Neural cell (in vitro differentiated cells): ENCODE measurements at regions not wholly inside any gene's neighbourhood (a gene's known extent, or its start where the extent isn't known, plus 50 kb on each side); places are given as distances from the start of the nearest gene placed in this dataset.

Experiments used
- H2AFZ ChIP-seq: fragments of 200-600, 300-800 bp; sonication (generic), shearing (Covaris generic); 2 replicates; pipeline ENCODE4 v1.6.0; 2014; ENCODE audit warnings: low read depth, mild to moderate bottlenecking, antibody characterized with exemption, low read length, moderate library complexity
- H3F3A ChIP-seq: fragments of 200-600 bp; shearing (Covaris generic); 2 replicates; pipeline ENCODE4 v1.6.1; 2016; ENCODE audit warnings: mild to moderate bottlenecking, moderate library complexity, mixed read lengths, antibody characterized with exemption, low read length; ENCODE audit not compliant: insufficient read depth, poor library complexity, severe bottlenecking
- H3K27ac ChIP-seq: fragments of 200-600, 300-800 bp; sonication (generic), shearing (Covaris generic); 2 replicates; pipeline ENCODE4 v1.5.1; 2014; ENCODE audit warnings: mild to moderate bottlenecking, low read length, moderate library complexity
- H3K27me3 ChIP-seq: fragments of 300-800, 200-600 bp; sonication (generic), shearing (Covaris generic); 2 replicates; pipeline ENCODE4 v1.6.0; 2014; ENCODE audit warnings: mild to moderate bottlenecking, low read depth, low read length, moderate library complexity; ENCODE audit not compliant: insufficient read depth
- H3K36me3 ChIP-seq: fragments of 300-800, 200-600 bp; sonication (generic), shearing (Covaris generic); 2 replicates; pipeline ENCODE4 v1.5.1; 2014; ENCODE audit warnings: mild to moderate bottlenecking, antibody characterized with exemption, low read length, moderate library complexity; ENCODE audit not compliant: insufficient read depth
- H3K4me2 ChIP-seq: fragments of 300-800, 200-600 bp; sonication (generic), shearing (Covaris generic); 2 replicates; pipeline ENCODE4 v1.6.0; 2014; ENCODE audit warnings: mild to moderate bottlenecking, low read length
- H3K4me3 ChIP-seq: fragments of 300-800, 200-600 bp; sonication (generic), shearing (Covaris generic); 2 replicates; pipeline ENCODE4 v1.5.1; 2014; ENCODE audit warnings: mild to moderate bottlenecking, low read length, moderate library complexity
- H3K79me2 ChIP-seq: fragments of 200-600 bp; shearing (Covaris generic); replicated peaks from 2 replicates; pipeline ENCODE4 v1.6.0; 2014; ENCODE audit warnings: mild to moderate bottlenecking, low read length, moderate library complexity; ENCODE audit not compliant: insufficient read depth
- H3K9ac ChIP-seq: fragments of 300-800, 200-600 bp; sonication (generic), shearing (Covaris generic); 2 replicates; pipeline ENCODE4 v1.6.1; 2016; ENCODE audit warnings: mild to moderate bottlenecking, low read length, mixed read lengths
- H3K9me2 ChIP-seq: fragments of 200-600 bp; shearing (Covaris generic); 2 replicates; pipeline ENCODE4 v1.6.1; 2016; ENCODE audit warnings: mild to moderate bottlenecking, low read length, mixed read lengths; ENCODE audit not compliant: insufficient read depth
- H3K9me3 ChIP-seq: fragments of 200-600, 300-800 bp; sonication (generic), shearing (Covaris generic); 2 replicates; pipeline ENCODE4 v1.6.1; 2016; ENCODE audit warnings: mild to moderate bottlenecking, mixed run types, low read length, moderate library complexity, mixed read lengths
- H4K20me1 ChIP-seq: fragments of 200-600 bp; shearing (Covaris generic); 2 replicates; pipeline ENCODE4 v1.6.1; 2016; ENCODE audit warnings: mild to moderate bottlenecking, mixed run types; ENCODE audit not compliant: insufficient read depth
- EP300 ChIP-seq: fragments of 450-650 bp; conservative IDR thresholded peaks from 2 replicates; pipeline ENCODE4 v1.6.1; 2014; ENCODE audit warnings: antibody characterized with exemption, mild to moderate bottlenecking, moderate library complexity; ENCODE audit not compliant: poor library complexity, severe bottlenecking
- EZH2 ChIP-seq: fragments of 200-600, 300-800 bp; shearing (Covaris generic), sonication (generic); IDR thresholded peaks from 2 replicates; pipeline ENCODE4 v1.6.1; 2014; ENCODE audit warnings: antibody characterized with exemption, low read length, borderline replicate concordance, mild to moderate bottlenecking; ENCODE audit not compliant: insufficient read depth, poor library complexity, severe bottlenecking
- MXI1 ChIP-seq: fragments of 450-650 bp; conservative IDR thresholded peaks from 2 replicates; pipeline ENCODE4 v1.6.1; 2014; ENCODE audit warnings: antibody characterized with exemption, mild to moderate bottlenecking; ENCODE audit not compliant: poor library complexity, severe bottlenecking
- POLR2AphosphoS5 ChIP-seq: IDR thresholded peaks from 2 replicates; pipeline ENCODE4 v1.6.1; 2012
- RAD21 ChIP-seq: fragments of 450-650 bp; conservative IDR thresholded peaks from 2 replicates; pipeline ENCODE4 v1.6.1; 2014; ENCODE audit warnings: antibody characterized with exemption, mild to moderate bottlenecking, moderate library complexity
- SMC3 ChIP-seq: fragments of 450-650 bp; conservative IDR thresholded peaks from 2 replicates; pipeline ENCODE4 v1.6.1; 2014; ENCODE audit warnings: antibody characterized with exemption, mild to moderate bottlenecking, moderate library complexity; ENCODE audit not compliant: poor library complexity
- TAF1 ChIP-seq: IDR thresholded peaks from 2 replicates; pipeline ENCODE4 v1.6.1; 2012; ENCODE audit warnings: low read depth
- TF ChIP-seq, protein P1 (sequence below): IDR thresholded peaks from 2 replicates; pipeline ENCODE4 v1.6.1; 2012; ENCODE audit warnings: borderline replicate concordance
- TF ChIP-seq, protein P2 (sequence below): fragments of 450-650 bp; IDR thresholded peaks from 2 replicates; pipeline ENCODE4 v1.5.1; 2014; ENCODE audit warnings: antibody characterized with exemption, mild to moderate bottlenecking, moderate library complexity; ENCODE audit not compliant: poor library complexity, severe bottlenecking

DNA sequence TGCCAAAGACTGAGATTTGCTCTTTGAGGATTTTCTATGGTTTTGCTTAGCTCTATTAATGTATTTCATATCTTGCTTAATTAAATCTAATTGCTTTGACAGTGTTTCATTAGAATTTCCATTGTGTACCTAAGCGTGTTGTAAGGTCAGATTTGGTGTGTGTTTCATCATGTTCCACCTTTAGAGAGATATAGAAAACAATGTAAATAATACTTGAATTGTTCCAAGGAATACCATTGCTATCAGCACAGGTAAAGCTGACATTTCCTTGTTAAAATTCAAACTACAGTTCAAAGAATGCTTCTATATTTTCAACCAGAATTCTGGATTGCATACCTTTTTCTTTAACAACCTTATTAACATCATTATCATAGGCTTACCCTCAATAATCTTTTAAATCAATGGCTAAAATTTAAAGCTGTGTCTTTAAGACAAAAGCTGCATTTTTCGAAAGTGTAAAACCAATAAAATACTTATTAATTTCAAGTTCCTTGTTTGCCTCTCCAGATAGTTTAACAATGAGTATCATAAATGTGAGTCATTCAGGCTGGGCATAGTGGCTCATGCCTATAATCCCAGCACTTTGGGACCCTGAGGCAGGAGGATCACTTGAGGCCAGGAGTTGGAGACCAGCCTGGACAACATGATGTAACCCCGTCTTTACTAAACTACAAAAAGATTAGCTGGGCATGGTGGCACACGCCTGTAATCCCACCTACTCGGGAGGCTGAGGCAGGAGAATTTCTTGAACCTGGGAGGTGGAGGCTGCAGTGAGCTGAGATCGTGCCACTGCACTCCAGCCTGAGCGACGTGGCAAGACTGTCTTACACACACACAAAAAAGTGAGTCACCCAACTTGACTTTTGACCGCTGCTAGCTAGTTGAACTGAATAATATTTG lies 188.0 kb upstream of the PKDCC start:
- no peak overlapping the region for H3K9ac ChIP-seq
- no peaks in the 10 kb centered on the region for H4K20me1 ChIP-seq
- H3K4me3 ChIP-seq: no peak overlapping the region
- TF ChIP-seq TAF1 (no peak), RAD21 (no peak), MXI1 (no peak), EZH2 (no peak), EP300 (no peak), POLR2AphosphoS5 (no peak), SMC3 (no peak)
- TF ChIP-seq, protein P1, sequence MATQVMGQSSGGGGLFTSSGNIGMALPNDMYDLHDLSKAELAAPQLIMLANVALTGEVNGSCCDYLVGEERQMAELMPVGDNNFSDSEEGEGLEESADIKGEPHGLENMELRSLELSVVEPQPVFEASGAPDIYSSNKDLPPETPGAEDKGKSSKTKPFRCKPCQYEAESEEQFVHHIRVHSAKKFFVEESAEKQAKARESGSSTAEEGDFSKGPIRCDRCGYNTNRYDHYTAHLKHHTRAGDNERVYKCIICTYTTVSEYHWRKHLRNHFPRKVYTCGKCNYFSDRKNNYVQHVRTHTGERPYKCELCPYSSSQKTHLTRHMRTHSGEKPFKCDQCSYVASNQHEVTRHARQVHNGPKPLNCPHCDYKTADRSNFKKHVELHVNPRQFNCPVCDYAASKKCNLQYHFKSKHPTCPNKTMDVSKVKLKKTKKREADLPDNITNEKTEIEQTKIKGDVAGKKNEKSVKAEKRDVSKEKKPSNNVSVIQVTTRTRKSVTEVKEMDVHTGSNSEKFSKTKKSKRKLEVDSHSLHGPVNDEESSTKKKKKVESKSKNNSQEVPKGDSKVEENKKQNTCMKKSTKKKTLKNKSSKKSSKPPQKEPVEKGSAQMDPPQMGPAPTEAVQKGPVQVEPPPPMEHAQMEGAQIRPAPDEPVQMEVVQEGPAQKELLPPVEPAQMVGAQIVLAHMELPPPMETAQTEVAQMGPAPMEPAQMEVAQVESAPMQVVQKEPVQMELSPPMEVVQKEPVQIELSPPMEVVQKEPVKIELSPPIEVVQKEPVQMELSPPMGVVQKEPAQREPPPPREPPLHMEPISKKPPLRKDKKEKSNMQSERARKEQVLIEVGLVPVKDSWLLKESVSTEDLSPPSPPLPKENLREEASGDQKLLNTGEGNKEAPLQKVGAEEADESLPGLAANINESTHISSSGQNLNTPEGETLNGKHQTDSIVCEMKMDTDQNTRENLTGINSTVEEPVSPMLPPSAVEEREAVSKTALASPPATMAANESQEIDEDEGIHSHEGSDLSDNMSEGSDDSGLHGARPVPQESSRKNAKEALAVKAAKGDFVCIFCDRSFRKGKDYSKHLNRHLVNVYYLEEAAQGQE: no peak
- TF ChIP-seq, protein P2, sequence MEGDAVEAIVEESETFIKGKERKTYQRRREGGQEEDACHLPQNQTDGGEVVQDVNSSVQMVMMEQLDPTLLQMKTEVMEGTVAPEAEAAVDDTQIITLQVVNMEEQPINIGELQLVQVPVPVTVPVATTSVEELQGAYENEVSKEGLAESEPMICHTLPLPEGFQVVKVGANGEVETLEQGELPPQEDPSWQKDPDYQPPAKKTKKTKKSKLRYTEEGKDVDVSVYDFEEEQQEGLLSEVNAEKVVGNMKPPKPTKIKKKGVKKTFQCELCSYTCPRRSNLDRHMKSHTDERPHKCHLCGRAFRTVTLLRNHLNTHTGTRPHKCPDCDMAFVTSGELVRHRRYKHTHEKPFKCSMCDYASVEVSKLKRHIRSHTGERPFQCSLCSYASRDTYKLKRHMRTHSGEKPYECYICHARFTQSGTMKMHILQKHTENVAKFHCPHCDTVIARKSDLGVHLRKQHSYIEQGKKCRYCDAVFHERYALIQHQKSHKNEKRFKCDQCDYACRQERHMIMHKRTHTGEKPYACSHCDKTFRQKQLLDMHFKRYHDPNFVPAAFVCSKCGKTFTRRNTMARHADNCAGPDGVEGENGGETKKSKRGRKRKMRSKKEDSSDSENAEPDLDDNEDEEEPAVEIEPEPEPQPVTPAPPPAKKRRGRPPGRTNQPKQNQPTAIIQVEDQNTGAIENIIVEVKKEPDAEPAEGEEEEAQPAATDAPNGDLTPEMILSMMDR: no peak
- H3K27me3 ChIP-seq: no peaks in the 10 kb centered on the region
- no peaks in the 10 kb centered on the region for H3K36me3 ChIP-seq
- H3K79me2 ChIP-seq: no peaks in the 10 kb centered on the region
- no peak overlapping the region for H2AFZ ChIP-seq
- no peaks in the 10 kb centered on the region for H3F3A ChIP-seq
- no peaks in the 10 kb centered on the region for H3K9me3 ChIP-seq
- no peak overlapping the region for H3K27ac ChIP-seq
- no peaks in the 10 kb centered on the region for H3K9me2 ChIP-seq
- H3K4me2 ChIP-seq: no peak overlapping the region

DNA sequence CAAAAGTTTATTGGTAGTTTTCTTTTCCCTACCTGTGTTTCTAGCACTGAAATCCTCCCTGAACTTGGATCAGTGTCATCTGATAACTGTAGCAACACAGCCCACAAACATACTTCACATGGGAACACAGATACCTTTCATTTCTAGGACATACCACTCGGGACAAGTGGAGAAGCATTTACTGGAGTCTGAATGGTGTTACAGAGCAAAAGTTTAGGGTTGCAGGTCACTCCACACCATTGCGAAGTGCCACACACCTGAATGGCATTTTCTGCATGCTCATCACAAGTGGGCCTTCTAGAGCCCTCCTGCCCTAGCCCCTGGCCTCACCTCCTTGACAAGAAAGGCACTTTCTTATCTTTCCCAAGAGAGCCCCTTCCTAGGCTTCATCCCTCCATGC lies 184.8 kb upstream of the PKDCC start:
- Histone ChIP-seq H2AFZ (no peak overlapping the region), H3F3A (no peaks in the 10 kb centered on the region), H3K9ac (no peak overlapping the region), H3K27me3 (no peaks in the 10 kb centered on the region), H3K4me2 (no peak overlapping the region), H3K4me3 (no peak overlapping the region), H4K20me1 (no peaks in the 10 kb centered on the region), H3K27ac (no peak overlapping the region), H3K9me3 (no peaks in the 10 kb centered on the region), H3K36me3 (no peaks in the 10 kb centered on the region), H3K79me2 (no peaks in the 10 kb centered on the region), H3K9me2 (no peaks in the 10 kb centered on the region)
- TF ChIP-seq EP300 (no peak), POLR2AphosphoS5 (no peak), RAD21 (no peak), TAF1 (no peak), MXI1 (no peak), SMC3 (no peak), EZH2 (no peak)
- TF ChIP-seq, protein P2: no peak
- TF ChIP-seq, protein P1: no peak
